ENCODE measurements at regions not wholly inside any gene's neighbourhood (a gene's known extent, or its start where the extent isn't known, plus 50 kb on each side); places are given as distances from the start of the nearest gene placed in this dataset.

- Histone ChIP-seq H3K27ac (ENCODE audit: control insufficient read depth, insufficient read depth, low read length) (no peak overlapping the region), H2AFZ (ENCODE audit: control insufficient read depth, low read length) (no peak overlapping the region), H3K4me3 (ENCODE audit: control insufficient read depth in 2 of 3, extremely low read depth in 1 of 3, insufficient read depth in 2 of 3, low read depth in 1 of 3, low read length in 3 of 3) (no peak overlapping the region), H3K4me2 (ENCODE audit: control insufficient read depth, extremely low read depth, insufficient read depth, low read depth, low read length) (no peak overlapping the region), H3K36me3 (ENCODE audit: control insufficient read depth in 2 of 2, extremely low read depth in 1 of 2, insufficient read depth in 2 of 2, low read length in 2 of 2) (no peaks in the 10 kb centered on the region), H3K4me1 (ENCODE audit: control insufficient read depth, extremely low read depth, insufficient read depth, low read length) (no peaks in the 10 kb centered on the region), H3K9me1 (ENCODE audit: control insufficient read depth, extremely low read depth, insufficient read depth, low read length) (no peaks in the 10 kb centered on the region), H4K20me1 (ENCODE audit: control insufficient read depth, extremely low read depth, insufficient read depth, low read length) (no peaks in the 10 kb centered on the region), H3K79me2 (ENCODE audit: control insufficient read depth, insufficient read depth, low read length) (no peaks in the 10 kb centered on the region), H3K9ac (ENCODE audit: control insufficient read depth, extremely low read depth, insufficient read depth, low read length) (no peak overlapping the region), H3K27me3 (ENCODE audit: control insufficient read depth, extremely low read depth, insufficient read depth, low read length) (no peaks in the 10 kb centered on the region), H3K9me3 (ENCODE audit: control insufficient read depth, low read depth, low read length) (no peaks in the 10 kb centered on the region)
- dilution Hi-C loops (cut with MboI; ENCODE audit: extremely low pct_ligation_motif_present, low sequenced_read_pairs) = no loop called here
- no peak for DNase-seq (ENCODE audit: low read depth, low spot score)
- TF ChIP-seq CTCF (optimal IDR thresholded peaks at IDR 0.05 in 1 of 3, IDR thresholded peaks at IDR 0.05 in 1 of 3, conservative IDR thresholded peaks at IDR 0.05 in 1 of 3; ENCODE audit: extremely low read depth in 1 of 3, insufficient read depth in 2 of 3, low read length in 3 of 3) = no peak
- TF ChIP-seq EZH2 (IDR thresholded peaks at IDR 0.05; ENCODE audit: low read length) = no peak
- no peak for FAIRE-seq
Observed at GRCh38 chr13:53254500-53254899, 225.9 kb downstream of the OLFM4 start.

GRCh38 chr13:53255795-53256194 lies 227.2 kb downstream of the OLFM4 start:
- dilution Hi-C loops (cut with MboI; ENCODE audit: extremely low pct_ligation_motif_present, low sequenced_read_pairs) = no loop called here
- H3K9ac ChIP-seq (ENCODE audit: control insufficient read depth, extremely low read depth, insufficient read depth, low read length) = no peak overlapping the region
- no peaks in the 10 kb centered on the region for H3K9me3 ChIP-seq (ENCODE audit: control insufficient read depth, low read depth, low read length)
- no peaks in the 10 kb centered on the region for H3K9me1 ChIP-seq (ENCODE audit: control insufficient read depth, extremely low read depth, insufficient read depth, low read length)
- no peaks in the 10 kb centered on the region for H3K27me3 ChIP-seq (ENCODE audit: control insufficient read depth, extremely low read depth, insufficient read depth, low read length)
- no peak overlapping the region for H3K4me2 ChIP-seq (ENCODE audit: control insufficient read depth, extremely low read depth, insufficient read depth, low read depth, low read length)
- FAIRE-seq (no peak), DNase-seq (ENCODE audit: low read depth, low spot score) (no peak)
- TF ChIP-seq CTCF (optimal IDR thresholded peaks at IDR 0.05 in 1 of 3, IDR thresholded peaks at IDR 0.05 in 1 of 3, conservative IDR thresholded peaks at IDR 0.05 in 1 of 3; ENCODE audit: extremely low read depth in 1 of 3, insufficient read depth in 2 of 3, low read length in 3 of 3) (no peak), EZH2 (IDR thresholded peaks at IDR 0.05; ENCODE audit: low read length) (no peak)
- no peaks in the 10 kb centered on the region for H3K4me1 ChIP-seq (ENCODE audit: control insufficient read depth, extremely low read depth, insufficient read depth, low read length)
- no peak overlapping the region for H2AFZ ChIP-seq (ENCODE audit: control insufficient read depth, low read length)
- no peaks in the 10 kb centered on the region for H4K20me1 ChIP-seq (ENCODE audit: control insufficient read depth, extremely low read depth, insufficient read depth, low read length)
- H3K36me3 ChIP-seq (ENCODE audit: control insufficient read depth in 2 of 2, extremely low read depth in 1 of 2, insufficient read depth in 2 of 2, low read length in 2 of 2) = no peaks in the 10 kb centered on the region
- H3K27ac ChIP-seq (ENCODE audit: control insufficient read depth, insufficient read depth, low read length) = no peak overlapping the region
- no peak overlapping the region for H3K4me3 ChIP-seq (ENCODE audit: control insufficient read depth in 2 of 3, extremely low read depth in 1 of 3, insufficient read depth in 2 of 3, low read depth in 1 of 3, low read length in 3 of 3)
- H3K79me2 ChIP-seq (ENCODE audit: control insufficient read depth, insufficient read depth, low read length) = no peaks in the 10 kb centered on the region
